ENCODE measurements at regions not wholly inside any gene's neighbourhood (a gene's known extent, or its start where the extent isn't known, plus 50 kb on each side); places are given as distances from the start of the nearest gene placed in this dataset.

GRCh38 chr10:94218493-94219183 is 144.1 kb downstream of the NOC3L start:
- Histone ChIP-seq H2AFZ (ENCODE audit: low read length) (no peak overlapping the region), H3K79me2 (ENCODE audit: insufficient read depth, low read depth, low read length) (no peaks in the 10 kb centered on the region), H3K4me2 (ENCODE audit: low read length) (no peak overlapping the region), H3K9me2 (ENCODE audit: insufficient read depth, low read length) (no peaks in the 10 kb centered on the region), H3K9me3 (ENCODE audit: low read length) (no peaks in the 10 kb centered on the region), H3K27ac (ENCODE audit: low read depth, low read length, poor library complexity, severe bottlenecking) (no peak overlapping the region), H4K20me1 (ENCODE audit: insufficient read depth, low read length) (no peaks in the 10 kb centered on the region), H3K4me1 (ENCODE audit: insufficient read depth, low read length, poor library complexity, severe bottlenecking) (no peaks in the 10 kb centered on the region), H3K4me3 (ENCODE audit: low read depth, low read length, poor library complexity, severe bottlenecking) (no peak overlapping the region), H3K36me3 (ENCODE audit: insufficient read depth, low read length) (no peaks in the 10 kb centered on the region)
- ChIA-PET CTCF (ENCODE audit: unreplicated experiment) (no interaction called here), POLR2A (no interaction called here)
- TF ChIP-seq CTCF (conservative IDR thresholded peaks at IDR 0.05; ENCODE audit: low read length), result no peak
- intact Hi-C loops (cut with micrococcal nuclease; ENCODE audit: unreplicated experiment), result no loop called here
- BruUV-seq (replicated peaks), result no TSS peak
- DNase-seq (ENCODE audit: low spot score), result no peak

- DNase-seq (ENCODE audit: low spot score), result no peak
- Histone ChIP-seq H3K9me3 (ENCODE audit: low read length) (no peaks in the 10 kb centered on the region), H3K27ac (ENCODE audit: low read depth, low read length, poor library complexity, severe bottlenecking) (no peak overlapping the region), H3K9me2 (ENCODE audit: insufficient read depth, low read length) (no peaks in the 10 kb centered on the region), H3K36me3 (ENCODE audit: insufficient read depth, low read length) (no peaks in the 10 kb centered on the region), H3K4me3 (ENCODE audit: low read depth, low read length, poor library complexity, severe bottlenecking) (no peak overlapping the region), H3K79me2 (ENCODE audit: insufficient read depth, low read depth, low read length) (no peaks in the 10 kb centered on the region), H4K20me1 (ENCODE audit: insufficient read depth, low read length) (no peaks in the 10 kb centered on the region), H3K4me1 (ENCODE audit: insufficient read depth, low read length, poor library complexity, severe bottlenecking) (no peaks in the 10 kb centered on the region), H3K4me2 (ENCODE audit: low read length) (no peak overlapping the region), H2AFZ (ENCODE audit: low read length) (no peak overlapping the region)
- intact Hi-C loops (cut with micrococcal nuclease; ENCODE audit: unreplicated experiment), result no loop called here
- ChIA-PET POLR2A (no interaction called here), CTCF (ENCODE audit: unreplicated experiment) (no interaction called here)
- BruUV-seq (replicated peaks), result no TSS peak
- TF ChIP-seq CTCF (conservative IDR thresholded peaks at IDR 0.05; ENCODE audit: low read length) (no peak), EZH2phosphoT487 (IDR thresholded peaks at IDR 0.05; ENCODE audit: borderline replicate concordance, low read depth, low read length) (no peak)
Observed at GRCh38 chr10:94219829-94220228, 142.9 kb downstream of the NOC3L start.

- no peak overlapping the region for H3K4me2 ChIP-seq (ENCODE audit: low read length)
- H3K9me3 ChIP-seq (ENCODE audit: low read length), result no peaks in the 10 kb centered on the region
- H3K9me2 ChIP-seq (ENCODE audit: insufficient read depth, low read length), result no peaks in the 10 kb centered on the region
- TF ChIP-seq CTCF (conservative IDR thresholded peaks at IDR 0.05; ENCODE audit: low read length) (no peak), EZH2phosphoT487 (IDR thresholded peaks at IDR 0.05; ENCODE audit: borderline replicate concordance, low read depth, low read length) (no peak)
- BruUV-seq (replicated peaks), result no TSS peak
- no peak overlapping the region for H2AFZ ChIP-seq (ENCODE audit: low read length)
- no peaks in the 10 kb centered on the region for H4K20me1 ChIP-seq (ENCODE audit: insufficient read depth, low read length)
- CTCF ChIA-PET (ENCODE audit: unreplicated experiment), result no interaction called here
- H3K36me3 ChIP-seq (ENCODE audit: insufficient read depth, low read length), result no peaks in the 10 kb centered on the region
- POLR2A ChIA-PET, result no interaction called here
- H3K79me2 ChIP-seq (ENCODE audit: insufficient read depth, low read depth, low read length), result no peaks in the 10 kb centered on the region
- H3K4me1 ChIP-seq (ENCODE audit: insufficient read depth, low read length, poor library complexity, severe bottlenecking), result no peaks in the 10 kb centered on the region
- no peak for DNase-seq (ENCODE audit: low spot score)
- no peak overlapping the region for H3K27ac ChIP-seq (ENCODE audit: low read depth, low read length, poor library complexity, severe bottlenecking)
- H3K4me3 ChIP-seq (ENCODE audit: low read depth, low read length, poor library complexity, severe bottlenecking), result no peak overlapping the region
- intact Hi-C loops (cut with micrococcal nuclease; ENCODE audit: unreplicated experiment), result no loop called here
Observed at GRCh38 chr10:94220717-94221116, 142.0 kb downstream of the NOC3L start.
